Thymus (tissue), 11 donors: ENCODE measurements at regions not wholly inside any gene's neighbourhood (a gene's known extent, or its start where the extent isn't known, plus 50 kb on each side); places are given as distances from the start of the nearest gene placed in this dataset.

Experiments used
- DNase-seq, 9 donors: peaks; one replicate each; pipeline ENCODE4 v3.0.0-alpha.2; 2013; ENCODE audit warnings: low spot score in 9 of 9, low read depth in 6 of 9, missing footprints in 1 of 9
- H3K27ac ChIP-seq, 2 donors: one replicate each; pipeline ENCODE4 v1.5.1; 2013; ENCODE audit warnings: control low read depth in 1 of 2, low read depth in 1 of 2, low read length in 1 of 2, mild to moderate bottlenecking in 1 of 2, moderate library complexity in 1 of 2
- H3K27me3 ChIP-seq, 2 donors: one replicate each; pipeline ENCODE4 v1.5.1; 2013; ENCODE audit warnings: low read length in 1 of 2; ENCODE audit not compliant: control insufficient read depth in 2 of 2, insufficient read depth in 1 of 2
- H3K36me3 ChIP-seq, 2 donors: one replicate each; pipeline ENCODE4 v1.5.1; 2013; ENCODE audit warnings: low read length in 1 of 2, mild to moderate bottlenecking in 1 of 2, moderate library complexity in 1 of 2; ENCODE audit not compliant: control insufficient read depth in 2 of 2, insufficient read depth in 2 of 2
- H3K4me1 ChIP-seq, 2 donors: one replicate each; pipeline ENCODE4 v1.5.1; 2013; ENCODE audit warnings: low read length in 2 of 2; ENCODE audit not compliant: control insufficient read depth in 2 of 2, insufficient read depth in 2 of 2
- H3K4me3 ChIP-seq, 2 donors: one replicate each; pipeline ENCODE4 v1.5.1; 2013; ENCODE audit warnings: low read length in 2 of 2, control low read depth in 1 of 2, mild to moderate bottlenecking in 1 of 2
- H3K9me3 ChIP-seq, 2 donors: one replicate each; pipeline ENCODE4 v1.5.1; 2013; ENCODE audit warnings: low read length in 1 of 2, mild to moderate bottlenecking in 1 of 2; ENCODE audit not compliant: control insufficient read depth in 2 of 2, insufficient read depth in 1 of 2
- WGBS: extraction: QIAGEN DNeasy Blood & Tissue Kit; methylation state at CpG from one replicate; pipeline ENCODE4 v1.1.7; 2013; 5-methylcytosine and 5-hydroxymethylcytosine counted together
- donor health status: healthy.

GRCh38 chr5:166377756-166378155, 1913.7 kb upstream of the WWC1 start:
- WGBS: 94% methylated on average over 6 of the region's 6 CpGs
- H3K4me3 ChIP-seq: no peak overlapping the region
- H3K4me1 ChIP-seq: no peaks in the 10 kb centered on the region
- peaks cover 3 to 15% of the 10 kb centered on the region in 2 donors for H3K9me3 ChIP-seq
- no peaks in the 10 kb centered on the region for H3K36me3 ChIP-seq
- DNase-seq: no peak
- no peaks in the 10 kb centered on the region for H3K27me3 ChIP-seq
- no peak overlapping the region for H3K27ac ChIP-seq

- no peak for DNase-seq
- H3K36me3 ChIP-seq: no peaks in the 10 kb centered on the region
- 94% methylated on average over 11 of the region's 11 CpGs for WGBS
- H3K4me1 ChIP-seq: no peaks in the 10 kb centered on the region
- H3K4me3 ChIP-seq: no peak overlapping the region
- H3K9me3 ChIP-seq: peaks cover 3 to 15% of the 10 kb centered on the region in 2 donors
- no peaks in the 10 kb centered on the region for H3K27me3 ChIP-seq
- H3K27ac ChIP-seq: no peak overlapping the region
Observed at GRCh38 chr5:166379517-166379916, 1911.9 kb upstream of the WWC1 start.

GRCh38 chr5:166382031-166382430, 1909.4 kb upstream of the WWC1 start:
- WGBS: 90% methylated on average over 4 of the region's 4 CpGs
- no peak for DNase-seq
- Histone ChIP-seq H3K4me3 (no peak overlapping the region), H3K27ac (no peak overlapping the region), H3K9me3 (peaks cover 3 to 15% of the 10 kb centered on the region in 2 donors), H3K4me1 (no peaks in the 10 kb centered on the region), H3K27me3 (no peaks in the 10 kb centered on the region), H3K36me3 (no peaks in the 10 kb centered on the region)

- Histone ChIP-seq H3K27ac (no peak overlapping the region), H3K36me3 (no peaks in the 10 kb centered on the region), H3K27me3 (no peaks in the 10 kb centered on the region), H3K9me3 (peaks cover 0 to 3% of the 10 kb centered on the region in 2 donors), H3K4me1 (no peaks in the 10 kb centered on the region), H3K4me3 (no peak overlapping the region)
- WGBS: 72% methylated on average over 3 of the region's 3 CpGs
- no peak for DNase-seq
Observed at GRCh38 chr5:166398131-166398530, 1893.3 kb upstream of the WWC1 start.

- WGBS: 15% methylated on average over 2 of the region's 2 CpGs
- Histone ChIP-seq H3K9me3 (no peaks in the 10 kb centered on the region), H3K36me3 (no peaks in the 10 kb centered on the region), H3K4me3 (no peak overlapping the region), H3K4me1 (no peaks in the 10 kb centered on the region), H3K27me3 (no peaks in the 10 kb centered on the region), H3K27ac (no peak overlapping the region)
- DNase-seq: no peak
Observed at GRCh38 chr5:166399781-166400180, 1891.7 kb upstream of the WWC1 start.

- no peak overlapping the region for H3K4me3 ChIP-seq
- no peaks in the 10 kb centered on the region for H3K4me1 ChIP-seq
- no peaks in the 10 kb centered on the region for H3K36me3 ChIP-seq
- no peak for DNase-seq
- 88% methylated on average over 4 of the region's 4 CpGs for WGBS
- H3K27ac ChIP-seq: no peak overlapping the region
- H3K27me3 ChIP-seq: no peaks in the 10 kb centered on the region
- no peaks in the 10 kb centered on the region for H3K9me3 ChIP-seq
Observed at GRCh38 chr5:166401391-166401790, 1890.1 kb upstream of the WWC1 start.

GRCh38 chr5:166412191-166412590, 1879.3 kb upstream of the WWC1 start:
- DNase-seq: no peak
- 92% methylated on average over 11 of the region's 11 CpGs for WGBS
- no peak overlapping the region for H3K27ac ChIP-seq
- no peaks in the 10 kb centered on the region for H3K36me3 ChIP-seq
- no peaks in the 10 kb centered on the region for H3K27me3 ChIP-seq
- H3K9me3 ChIP-seq: no peaks in the 10 kb centered on the region
- H3K4me3 ChIP-seq: no peak overlapping the region
- H3K4me1 ChIP-seq: no peaks in the 10 kb centered on the region

GRCh38 chr5:166427211-166427610, 1864.2 kb upstream of the WWC1 start:
- H3K4me3 ChIP-seq: no peak overlapping the region
- H3K27me3 ChIP-seq: no peaks in the 10 kb centered on the region
- no peak overlapping the region for H3K27ac ChIP-seq
- no peaks in the 10 kb centered on the region for H3K4me1 ChIP-seq
- 84% methylated on average over 3 of the region's 3 CpGs for WGBS
- no peaks in the 10 kb centered on the region for H3K9me3 ChIP-seq
- no peak for DNase-seq
- no peaks in the 10 kb centered on the region for H3K36me3 ChIP-seq

GRCh38 chr5:166428264-166428803, 1863.1 kb upstream of the WWC1 start:
- H3K9me3 ChIP-seq: no peaks in the 10 kb centered on the region
- no peak overlapping the region for H3K27ac ChIP-seq
- DNase-seq: no peak
- no peaks in the 10 kb centered on the region for H3K27me3 ChIP-seq
- H3K4me3 ChIP-seq: no peak overlapping the region
- 89% methylated on average over 2 of the region's 2 CpGs for WGBS
- H3K36me3 ChIP-seq: no peaks in the 10 kb centered on the region
- H3K4me1 ChIP-seq: no peaks in the 10 kb centered on the region
